NCI-H2107 treated with DMSO at 0.1 percent for 48 hours (cell line): ENCODE measurements at regions not wholly inside any gene's neighbourhood (a gene's known extent, or its start where the extent isn't known, plus 50 kb on each side); places are given as distances from the start of the nearest gene placed in this dataset.

Experiments
- DNase-seq: peaks from one replicate; lab custom pipeline; 2025; ENCODE audit not compliant: unreplicated experiment; lab: John Stamatoyannopoulos, UW

GRCh38 chr15:98513428-98513986, 134.8 kb upstream of the IGF1R start:
- DNase-seq = no peak

GRCh38 chr15:98514034-98514622, 134.2 kb upstream of the IGF1R start:
- DNase-seq = no peak

GRCh38 chr15:98518823-98519561, 129.3 kb upstream of the IGF1R start:
- peak; percentile 1 for DNase-seq

- DNase-seq = no peak
Observed at GRCh38 chr15:98519767-98520550, 128.4 kb upstream of the IGF1R start.

- no peak for DNase-seq
Observed at GRCh38 chr15:98522127-98522526, 126.2 kb upstream of the IGF1R start.

GRCh38 chr15:98523912-98524662, 124.3 kb upstream of the IGF1R start:
- no peak for DNase-seq

- DNase-seq = no peak
Observed at GRCh38 chr15:98524838-98525660, 123.3 kb upstream of the IGF1R start.

GRCh38 chr15:98525661-98526001, 122.7 kb upstream of the IGF1R start:
- no peak for DNase-seq

GRCh38 chr15:98526094-98526493, 122.2 kb upstream of the IGF1R start:
- DNase-seq = no peak

GRCh38 chr15:98528046-98528725, 120.2 kb upstream of the IGF1R start:
- DNase-seq = no peak

- DNase-seq = no peak
Observed at GRCh38 chr15:98529205-98530145, 118.9 kb upstream of the IGF1R start.

- DNase-seq = no peak
Observed at GRCh38 chr15:98530570-98530969, 117.8 kb upstream of the IGF1R start.

GRCh38 chr15:98532063-98532462, 116.3 kb upstream of the IGF1R start:
- DNase-seq = no peak

- no peak for DNase-seq
Observed at GRCh38 chr15:98536976-98537375, 111.4 kb upstream of the IGF1R start.

- no peak for DNase-seq
Observed at GRCh38 chr15:98537516-98538060, 110.8 kb upstream of the IGF1R start.

GRCh38 chr15:98541519-98541918, 106.8 kb upstream of the IGF1R start:
- no peak for DNase-seq

- DNase-seq = no peak
Observed at GRCh38 chr15:98543237-98543636, 105.1 kb upstream of the IGF1R start.

GRCh38 chr15:98546329-98546728, 102.0 kb upstream of the IGF1R start:
- no peak for DNase-seq
